Suprapubic skin (tissue), 4 donors: ENCODE measurements at regions not wholly inside any gene's neighbourhood (a gene's known extent, or its start where the extent isn't known, plus 50 kb on each side); places are given as distances from the start of the nearest gene placed in this dataset.

Source experiments
- DNase-seq, 2 donors: peaks; one replicate each; pipeline ENCODE4 v3.0.0-alpha.2; 2019; ENCODE audit warnings: low spot score in 2 of 2
- H3K27ac ChIP-seq: fragments of 200-600 bp; sonication (generic); one replicate; pipeline ENCODE4 v1.5.1; 2019
- H3K27me3 ChIP-seq: fragments of 200-600 bp; sonication (generic); one replicate; pipeline ENCODE4 v1.5.1; 2019
- H3K36me3 ChIP-seq: fragments of 200-600 bp; sonication (generic); one replicate; pipeline ENCODE4 v1.5.1; 2019
- H3K4me1 ChIP-seq: fragments of 200-600 bp; sonication (generic); one replicate; pipeline ENCODE4 v1.5.1; 2019
- H3K4me3 ChIP-seq: fragments of 200-600 bp; sonication (generic); one replicate; pipeline ENCODE4 v1.5.1; 2019; ENCODE audit warnings: mild to moderate bottlenecking
- H3K9me3 ChIP-seq: fragments of 200-600 bp; sonication (generic); one replicate; pipeline ENCODE4 v1.5.1; 2019
- EP300 ChIP-seq: sonication (generic); formaldehyde crosslinking; IDR thresholded peaks from one replicate; pipeline ENCODE4 v1.6.1; 2017; ENCODE audit warnings: antibody characterized with exemption
- POLR2A ChIP-seq, 2 donors: fragments of 450-650 bp; IDR thresholded peaks; one replicate each; pipeline ENCODE4 v1.6.1; 2017; ENCODE audit warnings: antibody characterized with exemption in 2 of 2, mild to moderate bottlenecking in 2 of 2, moderate library complexity in 2 of 2
- POLR2AphosphoS5 ChIP-seq, 3 donors: sonication (generic); formaldehyde crosslinking; IDR thresholded peaks; one replicate each; pipeline ENCODE4 v1.6.1; 2017; ENCODE audit warnings: antibody characterized with exemption in 3 of 3
- WGBS: methylation state at CpG from one replicate; pipeline ENCODE4 v1.1.5; 2018; 5-methylcytosine and 5-hydroxymethylcytosine counted together
- TF ChIP-seq, protein P1 (sequence below), 2 donors: fragments of 200-600 bp in 1 of 2; fragments of 450-650 bp in 1 of 2; sonication (generic) in 1 of 2; IDR thresholded peaks; one replicate each; pipeline ENCODE4 v1.5.1; 2016 to 2019; ENCODE audit warnings: antibody characterized with exemption in 2 of 2, mild to moderate bottlenecking in 1 of 2, moderate library complexity in 1 of 2

GRCh38 chr2:120870467-120870788 is 134.8 kb downstream of the GLI2 start:
- Histone ChIP-seq H3K9me3 (no peaks in the 10 kb centered on the region), H3K4me1 (peaks cover 27% of the 10 kb centered on the region), H3K4me3 (no peak overlapping the region), H3K27me3 (no peaks in the 10 kb centered on the region), H3K27ac (no peak overlapping the region), H3K36me3 (no peaks in the 10 kb centered on the region)
- WGBS: over 99% methylated on average over 9 of the region's 9 CpGs
- TF ChIP-seq POLR2A (IDR thresholded peaks at IDR 0.05) (no peak), EP300 (no peak), POLR2AphosphoS5 (IDR thresholded peaks at IDR 0.05) (no peak)
- TF ChIP-seq, protein P1, sequence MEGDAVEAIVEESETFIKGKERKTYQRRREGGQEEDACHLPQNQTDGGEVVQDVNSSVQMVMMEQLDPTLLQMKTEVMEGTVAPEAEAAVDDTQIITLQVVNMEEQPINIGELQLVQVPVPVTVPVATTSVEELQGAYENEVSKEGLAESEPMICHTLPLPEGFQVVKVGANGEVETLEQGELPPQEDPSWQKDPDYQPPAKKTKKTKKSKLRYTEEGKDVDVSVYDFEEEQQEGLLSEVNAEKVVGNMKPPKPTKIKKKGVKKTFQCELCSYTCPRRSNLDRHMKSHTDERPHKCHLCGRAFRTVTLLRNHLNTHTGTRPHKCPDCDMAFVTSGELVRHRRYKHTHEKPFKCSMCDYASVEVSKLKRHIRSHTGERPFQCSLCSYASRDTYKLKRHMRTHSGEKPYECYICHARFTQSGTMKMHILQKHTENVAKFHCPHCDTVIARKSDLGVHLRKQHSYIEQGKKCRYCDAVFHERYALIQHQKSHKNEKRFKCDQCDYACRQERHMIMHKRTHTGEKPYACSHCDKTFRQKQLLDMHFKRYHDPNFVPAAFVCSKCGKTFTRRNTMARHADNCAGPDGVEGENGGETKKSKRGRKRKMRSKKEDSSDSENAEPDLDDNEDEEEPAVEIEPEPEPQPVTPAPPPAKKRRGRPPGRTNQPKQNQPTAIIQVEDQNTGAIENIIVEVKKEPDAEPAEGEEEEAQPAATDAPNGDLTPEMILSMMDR (IDR thresholded peaks at IDR 0.05): no peak
- no peak for DNase-seq

DNA sequence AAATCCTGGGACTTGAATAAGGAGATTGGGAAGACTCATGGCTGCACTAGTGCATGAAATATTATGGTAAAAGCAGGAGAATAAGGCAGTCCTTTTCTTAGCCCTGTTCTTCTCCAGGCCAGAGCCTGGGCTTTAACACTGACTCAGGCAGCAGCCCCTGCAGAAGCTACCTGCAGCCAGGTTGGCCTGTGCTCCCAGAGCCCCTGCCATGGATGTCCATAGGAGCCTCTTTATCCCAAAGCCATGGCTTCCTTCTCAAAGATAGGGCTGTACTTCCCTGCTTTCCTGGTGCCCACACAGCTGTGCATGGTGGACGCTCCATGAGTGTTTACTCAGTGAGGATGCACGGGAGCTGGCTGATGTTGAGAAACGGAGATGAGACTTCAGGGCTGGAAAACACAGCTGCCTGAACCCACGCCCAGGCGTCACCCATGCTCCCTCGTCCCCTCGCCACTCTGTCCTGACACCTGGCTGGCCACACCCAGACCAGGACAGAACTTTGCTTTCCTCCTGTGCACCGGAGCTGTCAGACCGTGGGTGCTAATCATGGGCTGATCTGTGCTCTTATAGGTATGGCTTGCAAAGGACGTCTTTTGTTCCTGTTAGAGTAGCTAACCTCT is 135.5 kb downstream of the GLI2 start:
- no peak overlapping the region for H3K27ac ChIP-seq
- no peak for DNase-seq
- no peak overlapping the region for H3K4me3 ChIP-seq
- H3K36me3 ChIP-seq: no peaks in the 10 kb centered on the region
- H3K9me3 ChIP-seq: no peaks in the 10 kb centered on the region
- H3K27me3 ChIP-seq: no peaks in the 10 kb centered on the region
- 89% methylated on average over 10 of the region's 10 CpGs for WGBS
- TF ChIP-seq, protein P1 (IDR thresholded peaks at IDR 0.05): no peak
- TF ChIP-seq POLR2AphosphoS5 (IDR thresholded peaks at IDR 0.05) (no peak), POLR2A (IDR thresholded peaks at IDR 0.05) (no peak), EP300 (no peak)
- peaks cover 27% of the 10 kb centered on the region for H3K4me1 ChIP-seq

DNA sequence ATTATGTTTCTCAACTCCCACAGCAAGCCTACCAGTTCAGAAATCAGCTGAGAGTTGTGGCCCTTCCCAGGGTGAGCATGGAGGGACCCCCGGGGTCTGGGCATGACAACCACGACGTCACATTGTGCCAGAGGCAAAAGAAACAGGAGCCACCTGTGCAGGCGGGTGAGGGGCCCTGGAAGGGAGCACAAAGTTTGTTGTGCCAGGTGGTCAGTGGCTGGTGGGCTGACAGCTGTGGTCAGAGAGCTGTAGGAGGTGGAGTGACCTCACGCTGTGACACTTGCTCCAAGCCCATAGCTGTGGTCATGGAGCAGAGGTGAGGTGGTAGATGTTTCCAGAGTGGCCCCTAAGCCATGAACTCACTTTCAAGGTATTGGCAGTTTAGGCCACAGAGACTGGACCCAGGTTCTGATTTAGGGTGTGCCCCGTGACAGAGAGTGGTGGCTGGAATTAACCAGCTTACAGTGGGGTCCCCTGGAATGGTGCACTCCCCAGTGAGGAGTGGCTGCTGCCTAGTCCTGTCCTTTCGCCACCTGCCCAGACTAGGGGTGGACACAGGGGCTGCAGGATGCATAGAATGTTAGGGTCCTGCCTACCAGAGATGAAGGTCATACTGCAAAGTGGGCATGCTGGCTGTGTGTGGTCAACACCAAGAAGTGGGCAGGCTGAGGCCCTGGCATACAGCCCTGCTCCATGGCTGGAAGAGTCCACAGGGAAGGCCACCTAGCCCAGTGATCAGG is 136.4 kb downstream of the GLI2 start:
- Histone ChIP-seq H3K27ac (no peak overlapping the region), H3K4me1 (peaks cover 22% of the 10 kb centered on the region), H3K27me3 (no peaks in the 10 kb centered on the region), H3K9me3 (no peaks in the 10 kb centered on the region), H3K4me3 (no peak overlapping the region), H3K36me3 (no peaks in the 10 kb centered on the region)
- no peak for DNase-seq
- WGBS: 77% methylated on average over 6 of the region's 7 CpGs
- TF ChIP-seq, protein P1 (IDR thresholded peaks at IDR 0.05): no peak
- TF ChIP-seq EP300 (no peak), POLR2AphosphoS5 (IDR thresholded peaks at IDR 0.05) (no peak), POLR2A (IDR thresholded peaks at IDR 0.05) (no peak)

DNA sequence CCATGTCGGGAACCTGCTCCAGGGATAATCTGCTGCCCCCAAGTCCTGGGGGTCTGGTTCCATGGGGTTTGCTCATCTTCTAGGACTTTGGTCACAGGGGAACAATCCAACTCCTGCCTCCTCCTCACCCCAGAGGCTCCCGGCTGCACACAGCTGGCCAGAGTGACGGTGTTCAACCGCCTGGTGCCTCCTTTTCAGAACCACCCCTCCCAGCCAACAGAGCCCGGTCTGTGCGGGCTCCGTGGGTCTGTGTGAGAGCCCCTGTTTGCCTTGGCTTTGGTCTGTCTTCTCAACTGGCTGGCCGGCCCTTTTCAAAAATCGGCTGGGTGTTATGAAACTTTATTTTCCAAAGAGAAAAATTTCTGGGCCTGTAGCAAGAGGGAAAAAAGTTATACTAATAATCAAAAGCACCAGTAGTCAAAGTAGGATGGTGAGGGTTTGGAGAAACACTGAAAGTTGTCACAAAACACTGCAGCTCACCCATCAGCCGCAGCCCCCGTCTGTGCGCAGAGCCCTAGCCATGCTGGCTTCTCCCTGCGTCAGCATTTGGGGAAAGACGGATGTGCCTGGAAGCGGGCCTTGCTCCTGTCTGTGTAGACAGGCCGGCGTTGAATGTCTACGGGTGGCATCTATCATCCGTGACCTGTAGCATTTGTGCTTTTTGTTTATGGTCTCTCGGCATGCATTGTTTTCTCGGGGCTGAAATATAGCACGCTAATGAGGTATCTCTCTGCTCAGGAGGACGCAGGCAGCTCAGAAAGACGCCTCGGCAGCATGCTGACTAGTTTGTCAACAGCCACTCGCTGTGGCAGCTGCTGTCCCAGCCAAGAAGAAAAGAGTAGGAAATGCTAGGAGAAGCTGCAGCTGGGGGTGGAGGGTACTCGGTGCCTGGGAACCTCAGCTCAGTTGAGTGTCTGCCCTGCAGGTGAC is 138.6 kb downstream of the GLI2 start:
- no peak overlapping the region for H3K4me3 ChIP-seq
- 73% methylated on average over 27 of the region's 27 CpGs for WGBS
- peaks cover 11% of the 10 kb centered on the region for H3K4me1 ChIP-seq
- H3K27me3 ChIP-seq: no peaks in the 10 kb centered on the region
- TF ChIP-seq EP300 (no peak), POLR2AphosphoS5 (IDR thresholded peaks at IDR 0.05) (no peak), POLR2A (IDR thresholded peaks at IDR 0.05) (no peak)
- TF ChIP-seq, protein P1 (IDR thresholded peaks at IDR 0.05): no peak
- H3K36me3 ChIP-seq: no peaks in the 10 kb centered on the region
- H3K27ac ChIP-seq: no peak overlapping the region
- H3K9me3 ChIP-seq: no peaks in the 10 kb centered on the region
- no peak for DNase-seq

DNA sequence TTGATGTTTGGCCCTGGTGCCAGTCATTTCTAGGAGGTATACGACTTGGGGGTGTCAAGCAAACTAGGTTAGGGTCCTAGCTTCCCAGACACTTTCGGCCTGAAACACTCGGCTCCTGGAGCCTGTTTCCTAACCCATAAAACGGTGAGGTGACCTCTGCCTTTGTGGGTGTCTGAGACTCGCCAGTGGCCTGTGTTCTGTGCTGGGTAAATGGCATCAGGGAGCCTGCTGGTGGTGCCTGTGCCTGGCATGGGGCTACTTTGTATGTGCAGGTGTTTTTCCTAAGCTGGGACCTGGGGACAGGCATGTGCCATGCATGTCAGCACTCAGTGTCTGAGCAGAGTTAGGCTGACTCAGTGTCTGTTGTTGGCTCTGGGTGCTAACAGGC is 139.2 kb downstream of the GLI2 start:
- Histone ChIP-seq H3K27me3 (no peaks in the 10 kb centered on the region), H3K9me3 (no peaks in the 10 kb centered on the region), H3K4me1 (peaks cover 11% of the 10 kb centered on the region), H3K27ac (no peak overlapping the region), H3K4me3 (no peak overlapping the region), H3K36me3 (no peaks in the 10 kb centered on the region)
- TF ChIP-seq, protein P1 (IDR thresholded peaks at IDR 0.05): no peak
- no peak for TF ChIP-seq EP300
- no peak for DNase-seq
- 74% methylated on average over 5 of the region's 5 CpGs for WGBS
